Tibial nerve (tissue), 4 donors: ENCODE measurements at regions not wholly inside any gene's neighbourhood (a gene's known extent, or its start where the extent isn't known, plus 50 kb on each side); places are given as distances from the start of the nearest gene placed in this dataset.

Source experiments
- CTCF ChIP-seq, 5 experiments: fragments of 200-600 bp in 3 of 5; fragments of 450-650 bp in 2 of 5; sonication (generic) in 3 of 5; IDR thresholded peaks; one replicate each; pipeline ENCODE4 v1.5.1; 2016 to 2019; ENCODE audit warnings: antibody characterized with exemption in 5 of 5, mild to moderate bottlenecking in 3 of 5, moderate library complexity in 2 of 5
- EP300 ChIP-seq, 2 donors: sonication (generic); formaldehyde crosslinking; IDR thresholded peaks; one replicate each; pipeline ENCODE4 v1.6.1; 2017; ENCODE audit warnings: antibody characterized with exemption in 2 of 2, mild to moderate bottlenecking in 1 of 2
- POLR2A ChIP-seq, 2 donors: fragments of 450-650 bp; IDR thresholded peaks; one replicate each; pipeline ENCODE4 v1.6.1; 2017; ENCODE audit warnings: antibody characterized with exemption in 2 of 2, mild to moderate bottlenecking in 2 of 2, moderate library complexity in 2 of 2

GRCh38 chr1:189992856-189993255 lies 484.8 kb downstream of the BRINP3 start:
- TF ChIP-seq CTCF (IDR thresholded peaks at IDR 0.05) (no peak), POLR2A (IDR thresholded peaks at IDR 0.05) (no peak), EP300 (IDR thresholded peaks at IDR 0.05) (no peak)
